ENCODE measurements at regions not wholly inside any gene's neighbourhood (a gene's known extent, or its start where the extent isn't known, plus 50 kb on each side); places are given as distances from the start of the nearest gene placed in this dataset.
"Not testable (repeated sequence)": the region's sequence is repeated elsewhere in the genome, so short reads cannot be mapped to it uniquely, and the experiment has no call there.

DNA sequence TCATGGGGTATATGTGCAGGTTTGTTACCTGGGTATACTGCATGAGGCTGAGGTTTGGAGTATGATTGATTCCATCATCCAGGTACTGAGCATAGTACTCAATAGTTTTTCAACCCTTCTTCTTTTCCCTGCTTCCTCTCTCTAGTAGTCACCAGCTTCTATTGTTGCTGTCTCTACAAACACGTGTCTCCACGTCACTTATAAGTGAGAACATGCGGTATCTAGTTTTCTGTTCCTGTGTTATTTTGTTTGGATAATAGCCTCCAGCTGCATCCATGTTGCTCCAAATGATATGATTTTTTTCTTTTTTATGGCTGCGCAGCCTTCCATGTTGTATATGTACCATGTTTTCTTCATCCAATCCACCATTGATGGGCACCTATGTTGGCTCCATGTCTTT lies 214.8 kb upstream of the TFPI start:
- intact Hi-C loops (cut with DNase I, micrococcal nuclease): no loop called here
- no peak for DNase-seq
- no peak for ATAC-seq

DNA sequence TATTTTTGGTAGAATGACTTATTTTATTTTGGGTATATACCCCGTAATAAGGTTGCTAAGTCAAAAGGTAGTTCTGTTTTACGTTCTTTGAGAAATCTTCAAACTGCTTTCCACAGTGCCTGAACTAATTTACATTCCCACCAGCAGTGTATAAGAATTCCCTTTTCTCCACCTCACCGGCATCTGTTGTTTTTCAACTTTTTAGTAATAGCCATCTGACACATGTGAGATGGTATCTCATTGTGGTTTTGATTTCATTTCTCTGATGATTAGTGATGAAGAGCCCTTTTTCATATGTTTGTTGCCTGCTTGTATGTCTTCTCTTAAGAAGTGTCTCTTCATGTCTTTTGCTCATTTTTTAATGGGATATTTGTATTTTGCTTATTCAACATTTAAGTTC lies 215.2 kb upstream of the TFPI start:
- ATAC-seq (no peak), DNase-seq (no peak)
- intact Hi-C loops (cut with DNase I, micrococcal nuclease): no loop called here

GRCh38 chr2:187774551-187775071 lies 220.4 kb upstream of the TFPI start:
- no peak for ATAC-seq
- no peak for DNase-seq
- intact Hi-C loops (cut with DNase I, micrococcal nuclease): no loop called here

DNA sequence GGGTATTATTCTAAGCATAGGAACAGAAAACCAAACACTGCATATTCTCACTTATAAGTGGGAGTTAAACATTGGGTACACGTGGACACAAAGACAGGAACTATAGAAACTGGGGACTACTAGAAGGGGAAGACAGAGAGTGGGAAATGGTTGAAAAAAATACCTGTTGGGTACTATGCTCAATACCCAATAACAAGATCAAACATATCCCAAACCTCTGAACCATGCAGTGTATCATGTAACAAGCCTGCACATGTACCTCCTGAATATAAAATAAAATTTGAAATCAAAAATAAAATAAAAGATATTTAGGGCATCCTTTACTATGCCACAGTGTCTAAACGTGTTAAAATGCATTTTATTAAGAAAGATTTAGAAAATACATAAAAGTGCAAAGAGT lies 221.0 kb upstream of the TFPI start:
- intact Hi-C loops (cut with DNase I, micrococcal nuclease): no loop called here
- ATAC-seq (no peak), DNase-seq (no peak)

GRCh38 chr2:187775651-187776050 lies 221.4 kb upstream of the TFPI start:
- intact Hi-C loops (cut with DNase I, micrococcal nuclease): no loop called here
- ATAC-seq: no peak

DNA sequence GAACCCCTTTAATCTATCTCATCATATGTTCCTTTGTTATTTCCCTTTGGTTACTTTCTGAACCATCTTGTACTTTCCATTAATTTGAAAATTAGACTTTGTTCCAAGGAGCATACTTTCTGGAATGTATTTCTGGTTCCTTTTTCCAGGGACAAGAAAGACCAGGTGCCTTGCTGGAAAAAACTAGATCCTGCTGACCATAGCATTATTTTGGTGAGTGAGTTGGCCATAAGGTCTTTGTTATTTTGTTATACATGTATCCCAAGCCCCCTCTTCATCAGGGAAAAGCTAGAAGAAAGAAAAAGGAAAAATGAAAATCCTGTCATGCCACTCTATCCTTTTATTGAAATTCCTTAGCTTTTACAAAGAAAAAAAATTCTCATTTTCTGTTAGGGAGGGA lies 228.1 kb upstream of the TFPI start:
- DNase-seq (no peak), ATAC-seq (no peak)
- intact Hi-C loops (cut with DNase I, micrococcal nuclease): no loop called here

More at GRCh38 chr2:187775651-187776050, 221.4 kb upstream of the TFPI start:
- no peak for DNase-seq

DNA sequence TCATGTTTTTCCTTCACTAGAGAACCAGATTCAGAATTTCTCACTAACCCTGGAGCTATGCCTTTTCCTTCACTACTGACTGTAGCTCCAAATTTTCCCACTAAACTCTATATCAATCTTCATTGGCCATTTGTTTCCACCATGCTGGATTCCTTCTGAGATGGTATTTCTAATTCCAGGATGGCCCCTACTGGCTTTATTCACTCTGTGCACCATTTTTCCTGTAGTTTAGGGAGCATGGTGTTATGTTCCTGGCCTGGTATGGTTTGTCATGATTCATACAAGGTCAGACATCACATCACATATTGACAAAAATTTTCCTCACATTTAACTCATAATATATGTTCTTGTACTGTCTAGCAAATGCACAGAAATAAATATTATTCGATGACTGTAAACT lies 229.2 kb upstream of the TFPI start:
- no peak for ATAC-seq
- intact Hi-C loops (cut with DNase I, micrococcal nuclease): no loop called here
- no peak for DNase-seq

DNA sequence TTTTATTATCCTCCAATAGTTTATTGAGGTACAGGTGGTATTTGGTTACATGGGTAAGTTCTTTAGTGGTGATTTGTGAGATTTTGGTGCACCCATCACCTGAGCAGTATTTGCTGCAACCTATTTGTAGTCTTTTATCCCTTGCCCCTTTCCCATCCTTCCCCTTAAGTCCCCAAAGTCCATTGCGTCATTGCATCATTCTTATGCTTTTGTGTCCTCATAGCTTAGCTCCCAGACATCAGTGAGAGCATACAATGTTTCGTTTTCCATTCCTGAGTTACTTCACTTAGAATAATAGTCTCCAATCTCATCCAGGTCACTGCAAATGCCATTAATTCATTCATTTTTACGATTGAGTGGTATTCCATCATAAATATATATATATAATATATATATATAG lies 229.9 kb upstream of the TFPI start:
- intact Hi-C loops (cut with DNase I, micrococcal nuclease); ATAC-seq; DNase-seq: not testable (repeated sequence)

- ATAC-seq (no peak), DNase-seq (no peak)
These were observed 245.4 kb upstream of the TFPI start for GRCh38 chr2:187799601-187800000.

GRCh38 chr2:187803816-187804215 lies 249.6 kb upstream of the TFPI start:
- DNase-seq (no peak), ATAC-seq (no peak)
- intact Hi-C loops (cut with DNase I, micrococcal nuclease): no loop called here

More at GRCh38 chr2:187799601-187800000, 245.4 kb upstream of the TFPI start:
- intact Hi-C loops (cut with DNase I, micrococcal nuclease): no loop called here

DNA sequence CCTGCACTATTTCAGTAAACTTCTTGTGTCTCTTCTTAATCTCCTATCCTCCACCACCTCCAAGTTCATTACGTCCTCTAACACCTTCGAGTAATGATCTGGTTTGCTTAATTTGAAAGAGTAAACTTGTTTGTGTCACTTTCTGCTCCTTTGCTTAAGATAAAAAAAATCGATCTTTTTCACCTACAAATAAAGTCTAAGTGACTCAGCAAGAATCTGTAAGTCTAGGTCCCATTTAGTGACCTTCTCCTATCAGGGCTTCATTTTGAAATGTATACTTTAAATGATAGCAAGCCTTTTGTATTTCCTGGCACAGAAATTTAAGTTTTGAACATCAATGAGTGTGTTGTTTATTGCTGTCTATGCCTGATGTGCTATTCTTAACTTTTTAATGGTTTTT lies 260.9 kb upstream of the TFPI start:
- DNase-seq: no peak
- no peak for ATAC-seq
- intact Hi-C loops (cut with DNase I, micrococcal nuclease): no loop called here

- ATAC-seq: no peak
- intact Hi-C loops (cut with DNase I, micrococcal nuclease): no loop called here
- no peak for DNase-seq
These were observed 265.4 kb upstream of the TFPI start for GRCh38 chr2:187819624-187820023.

DNA sequence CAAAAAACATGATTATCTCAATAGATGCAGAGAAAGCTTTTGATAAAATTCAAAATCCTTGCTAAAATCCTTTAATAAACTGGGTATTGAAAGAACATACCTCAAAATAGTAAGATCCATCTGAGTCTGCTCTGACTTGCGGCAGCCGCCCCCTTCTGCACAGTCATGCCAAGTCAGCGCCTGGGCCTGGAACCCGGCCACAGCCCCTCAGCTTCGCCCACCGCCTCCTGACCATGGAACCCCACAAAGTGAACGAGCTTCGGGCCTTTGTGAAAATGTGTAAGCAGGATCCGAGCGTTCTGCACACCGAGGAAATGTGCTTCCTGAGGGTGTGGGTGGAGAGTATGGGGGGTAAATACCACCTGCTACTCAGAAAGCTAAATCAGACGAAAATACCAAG lies 270.9 kb upstream of the TFPI start:
- ATAC-seq: no peak
- intact Hi-C loops (cut with DNase I, micrococcal nuclease): no loop called here
- DNase-seq: no peak

GRCh38 chr2:187826023-187826422 lies 271.8 kb upstream of the TFPI start:
- intact Hi-C loops (cut with DNase I, micrococcal nuclease): no loop called here
- DNase-seq (no peak), ATAC-seq (no peak)

GRCh38 chr2:187834787-187835186 lies 280.6 kb upstream of the TFPI start:
- intact Hi-C loops (cut with DNase I, micrococcal nuclease): no loop called here
- DNase-seq (no peak), ATAC-seq (no peak)

DNA sequence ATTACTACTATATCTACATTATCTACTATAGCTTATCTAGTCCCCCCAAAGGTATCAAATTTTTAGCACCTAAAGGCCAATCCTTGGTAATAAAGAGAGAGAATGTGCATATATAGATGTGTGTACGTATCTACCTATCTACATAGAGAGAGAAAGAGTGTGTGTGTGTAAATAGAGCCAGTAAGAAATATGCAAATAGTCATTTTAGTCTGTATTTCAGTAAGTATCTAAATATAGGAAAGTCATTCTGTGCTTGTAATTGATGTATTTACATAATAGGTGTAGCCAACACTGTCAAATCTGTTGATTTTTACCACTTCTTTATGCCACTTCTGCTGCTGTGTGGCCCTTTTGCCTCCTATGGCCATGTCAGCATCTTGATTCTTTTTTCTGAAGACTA lies 284.5 kb upstream of the TFPI start:
- ATAC-seq: no peak

DNA sequence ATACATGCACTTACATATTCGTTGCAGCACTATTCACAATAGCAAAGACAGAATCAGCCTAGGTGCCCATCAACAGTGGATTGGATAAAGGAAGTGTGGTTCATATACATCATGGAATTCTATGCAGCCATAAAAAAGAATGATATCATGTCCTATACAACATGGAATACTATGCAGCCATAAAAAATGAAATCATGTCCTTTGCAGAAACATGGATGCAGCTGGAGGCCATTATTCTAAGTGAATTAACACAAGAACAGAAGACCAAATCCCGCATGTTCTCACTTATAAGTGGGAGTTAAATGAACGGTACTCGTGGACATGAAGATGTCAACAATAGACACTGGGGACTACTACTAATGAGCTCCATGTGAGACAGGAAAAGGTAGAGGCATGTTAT lies 288.1 kb upstream of the TFPI start:
- intact Hi-C loops (cut with DNase I, micrococcal nuclease): loop anchor here in 1 of 2 donors (10.0 kb wide), 1 partner anchor 258 kb away; no protein-coding TSS in a partner anchor
- ATAC-seq: no peak
- DNase-seq: no peak

More for the DNA sequence above, 284.5 kb upstream of the TFPI start:
- DNase-seq: no peak
- intact Hi-C loops (cut with DNase I, micrococcal nuclease): no loop called here

DNA sequence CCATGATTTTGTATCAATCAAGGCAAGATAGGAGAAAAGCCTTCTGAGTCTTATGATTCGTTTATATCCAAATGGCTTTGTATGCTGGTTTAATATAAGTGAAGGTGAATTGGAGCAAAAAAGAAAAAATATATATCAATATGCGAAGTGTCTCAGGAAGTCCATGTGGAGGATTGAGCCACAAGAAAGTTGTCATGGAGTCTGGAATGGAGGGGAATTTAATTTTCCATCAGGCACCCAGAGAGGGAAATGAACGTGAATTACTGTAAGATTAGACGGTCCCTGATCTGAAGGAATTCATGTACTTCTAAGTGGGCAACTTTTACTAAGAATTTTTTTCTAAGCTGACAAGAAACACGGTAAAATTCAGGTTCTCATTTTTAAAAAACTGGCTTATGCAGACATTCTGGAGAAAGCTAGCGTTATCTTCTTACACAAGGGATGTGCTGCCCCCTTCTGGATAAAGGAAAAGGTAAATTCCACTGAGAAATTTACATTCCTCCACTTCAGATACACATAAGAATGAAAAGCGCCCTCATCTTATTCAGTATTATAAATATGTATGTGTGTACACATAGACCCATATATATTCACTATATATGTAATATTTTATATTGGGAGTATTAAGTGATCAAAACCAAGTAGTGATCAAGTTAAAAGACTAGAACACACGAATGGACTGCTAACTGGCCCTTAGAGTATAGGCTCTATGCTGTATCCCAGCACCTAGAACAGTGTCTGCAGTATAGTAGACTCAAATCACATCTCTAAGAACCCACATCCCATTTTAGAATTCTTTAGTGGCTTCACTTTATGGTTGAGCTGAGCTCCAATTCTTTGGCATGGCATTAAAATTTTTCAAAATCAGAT lies 289.0 kb upstream of the TFPI start:
- intact Hi-C loops (cut with DNase I, micrococcal nuclease): loop anchor here in 1 of 2 donors (10.0 kb wide), 1 partner anchor 258 kb away; no protein-coding TSS in a partner anchor
- ATAC-seq (peak; percentile 35), DNase-seq (no peak)

GRCh38 chr2:187847245-187848208 lies 293.3 kb upstream of the TFPI start:
- ATAC-seq (no peak), DNase-seq (no peak)
- intact Hi-C loops (cut with DNase I, micrococcal nuclease): loop anchor here in 1 of 2 donors (10.0 kb wide), 1 partner anchor 263 kb away; no protein-coding TSS in a partner anchor

Data from left colon (tissue), 2 donors.